ENCODE measurements at regions not wholly inside any gene's neighbourhood (a gene's known extent, or its start where the extent isn't known, plus 50 kb on each side); places are given as distances from the start of the nearest gene placed in this dataset.
"Not testable (repeated sequence)": the region's sequence is repeated elsewhere in the genome, so short reads cannot be mapped to it uniquely, and the experiment has no call there.

- Histone ChIP-seq H3K9me3 (ENCODE audit: insufficient read depth, low read length) (no peaks in the 10 kb centered on the region), H3F3A (ENCODE audit: insufficient read depth) (no peaks in the 10 kb centered on the region), H4K20me1 (ENCODE audit: low read depth, low read length) (no peaks in the 10 kb centered on the region), H3K27ac (ENCODE audit: low read depth, low read length) (no peak overlapping the region), H2AFZ (ENCODE audit: low read depth, low read length, severe bottlenecking) (no peak overlapping the region), H3K27me3 (ENCODE audit: low read length) (no peaks in the 10 kb centered on the region), H3K4me3 (ENCODE audit: insufficient read depth, low read length, poor library complexity, severe bottlenecking) (no peak overlapping the region), H3K4me2 (ENCODE audit: low read depth, low read length, poor library complexity, severe bottlenecking) (no peak overlapping the region), H3K36me3 (ENCODE audit: low read length) (no peaks in the 10 kb centered on the region), H3K79me2 (ENCODE audit: insufficient read depth, low read length) (no peaks in the 10 kb centered on the region), H3K9ac (ENCODE audit: low read length) (no peak overlapping the region), H3K9me2 (replicated peaks; ENCODE audit: insufficient read depth, low read length) (no peaks in the 10 kb centered on the region)
- TF ChIP-seq, protein P1, sequence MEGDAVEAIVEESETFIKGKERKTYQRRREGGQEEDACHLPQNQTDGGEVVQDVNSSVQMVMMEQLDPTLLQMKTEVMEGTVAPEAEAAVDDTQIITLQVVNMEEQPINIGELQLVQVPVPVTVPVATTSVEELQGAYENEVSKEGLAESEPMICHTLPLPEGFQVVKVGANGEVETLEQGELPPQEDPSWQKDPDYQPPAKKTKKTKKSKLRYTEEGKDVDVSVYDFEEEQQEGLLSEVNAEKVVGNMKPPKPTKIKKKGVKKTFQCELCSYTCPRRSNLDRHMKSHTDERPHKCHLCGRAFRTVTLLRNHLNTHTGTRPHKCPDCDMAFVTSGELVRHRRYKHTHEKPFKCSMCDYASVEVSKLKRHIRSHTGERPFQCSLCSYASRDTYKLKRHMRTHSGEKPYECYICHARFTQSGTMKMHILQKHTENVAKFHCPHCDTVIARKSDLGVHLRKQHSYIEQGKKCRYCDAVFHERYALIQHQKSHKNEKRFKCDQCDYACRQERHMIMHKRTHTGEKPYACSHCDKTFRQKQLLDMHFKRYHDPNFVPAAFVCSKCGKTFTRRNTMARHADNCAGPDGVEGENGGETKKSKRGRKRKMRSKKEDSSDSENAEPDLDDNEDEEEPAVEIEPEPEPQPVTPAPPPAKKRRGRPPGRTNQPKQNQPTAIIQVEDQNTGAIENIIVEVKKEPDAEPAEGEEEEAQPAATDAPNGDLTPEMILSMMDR (IDR thresholded peaks at IDR 0.05; ENCODE audit: insufficient read depth, low read length, poor library complexity, severe bottlenecking) = no peak
- no peak for TF ChIP-seq EZH2phosphoT487 (conservative IDR thresholded peaks at IDR 0.05; ENCODE audit: low read length)
Measured at GRCh38 chr9:7636309-7636708, 163.3 kb downstream of the DMAC1 start.

DNA sequence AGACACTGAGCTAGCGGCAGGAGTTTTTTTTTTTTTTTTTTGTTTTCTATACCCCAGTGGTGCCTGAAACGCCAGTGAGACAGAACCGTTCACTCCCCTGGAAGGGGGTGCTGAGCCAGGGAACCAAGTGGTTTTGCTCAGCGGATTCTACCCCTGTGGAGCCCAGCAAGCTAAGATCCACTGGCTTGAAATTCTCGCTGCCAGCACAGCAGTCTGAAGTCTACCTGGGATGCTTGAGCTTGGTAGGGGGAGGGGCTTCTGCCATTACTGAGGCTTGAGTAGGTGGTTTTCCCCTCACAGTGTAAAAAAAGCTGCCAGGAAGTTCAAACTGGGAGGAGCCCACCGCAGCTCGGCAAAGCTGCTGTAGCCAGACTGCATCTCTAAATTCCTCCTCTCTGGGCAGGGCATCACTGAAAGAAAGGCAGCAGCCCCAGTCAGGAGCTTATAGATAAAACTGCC is 173.0 kb downstream of the DMAC1 start:
- not testable (repeated sequence) for H3K4me3 ChIP-seq (ENCODE audit: insufficient read depth, low read length, poor library complexity, severe bottlenecking); H2AFZ ChIP-seq (ENCODE audit: low read depth, low read length, severe bottlenecking); H3K9me3 ChIP-seq (ENCODE audit: insufficient read depth, low read length); H3K79me2 ChIP-seq (ENCODE audit: insufficient read depth, low read length); H3K9ac ChIP-seq (ENCODE audit: low read length); H3K9me2 ChIP-seq (replicated peaks; ENCODE audit: insufficient read depth, low read length); H3F3A ChIP-seq (ENCODE audit: insufficient read depth); H3K27ac ChIP-seq (ENCODE audit: low read depth, low read length); H3K27me3 ChIP-seq (ENCODE audit: low read length); H3K4me2 ChIP-seq (ENCODE audit: low read depth, low read length, poor library complexity, severe bottlenecking); H3K36me3 ChIP-seq (ENCODE audit: low read length); H4K20me1 ChIP-seq (ENCODE audit: low read depth, low read length)

- H3K9ac ChIP-seq (ENCODE audit: low read length) = no peak overlapping the region
Measured at GRCh38 chr9:7622481-7622880, 177.1 kb downstream of the DMAC1 start.

DNA sequence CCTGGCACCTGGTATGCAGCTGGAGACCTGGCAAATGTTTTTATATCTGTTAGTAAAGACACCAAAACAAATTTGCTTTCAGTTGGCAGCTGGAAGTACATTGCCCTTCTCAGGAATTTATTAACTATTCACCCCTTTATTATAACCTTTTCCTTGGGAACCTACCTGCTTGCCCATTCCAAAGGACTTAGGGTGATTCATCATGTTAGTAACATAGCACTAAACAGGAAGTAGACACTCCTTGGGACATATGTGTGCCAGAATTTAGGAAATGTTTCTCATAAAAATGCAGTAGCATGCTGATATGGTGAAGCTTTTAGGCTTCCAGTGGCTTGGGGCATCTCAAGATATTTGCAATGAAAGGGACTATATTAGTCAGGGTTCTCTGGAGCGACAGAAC is 184.2 kb downstream of the DMAC1 start:
- Histone ChIP-seq H3K79me2 (ENCODE audit: insufficient read depth, low read length) (no peaks in the 10 kb centered on the region), H3K9me2 (replicated peaks; ENCODE audit: insufficient read depth, low read length) (no peaks in the 10 kb centered on the region), H3K4me2 (ENCODE audit: low read depth, low read length, poor library complexity, severe bottlenecking) (no peak overlapping the region), H3F3A (ENCODE audit: insufficient read depth) (no peaks in the 10 kb centered on the region), H2AFZ (ENCODE audit: low read depth, low read length, severe bottlenecking) (no peak overlapping the region), H3K9ac (ENCODE audit: low read length) (no peak overlapping the region), H3K27ac (ENCODE audit: low read depth, low read length) (no peak overlapping the region), H3K4me3 (ENCODE audit: insufficient read depth, low read length, poor library complexity, severe bottlenecking) (no peak overlapping the region), H3K36me3 (ENCODE audit: low read length) (no peaks in the 10 kb centered on the region), H4K20me1 (ENCODE audit: low read depth, low read length) (no peaks in the 10 kb centered on the region), H3K27me3 (ENCODE audit: low read length) (no peaks in the 10 kb centered on the region), H3K9me3 (ENCODE audit: insufficient read depth, low read length) (no peaks in the 10 kb centered on the region)
- TF ChIP-seq EZH2phosphoT487 (conservative IDR thresholded peaks at IDR 0.05; ENCODE audit: low read length) = no peak
- TF ChIP-seq, protein P1 (IDR thresholded peaks at IDR 0.05; ENCODE audit: insufficient read depth, low read length, poor library complexity, severe bottlenecking) = no peak

More at GRCh38 chr9:7622481-7622880, 177.1 kb downstream of the DMAC1 start:
- H3K4me2 ChIP-seq (ENCODE audit: low read depth, low read length, poor library complexity, severe bottlenecking) = no peak overlapping the region
- TF ChIP-seq EZH2phosphoT487 (conservative IDR thresholded peaks at IDR 0.05; ENCODE audit: low read length) = no peak
- TF ChIP-seq, protein P1 (IDR thresholded peaks at IDR 0.05; ENCODE audit: insufficient read depth, low read length, poor library complexity, severe bottlenecking) = no peak
- no peaks in the 10 kb centered on the region for H3K79me2 ChIP-seq (ENCODE audit: insufficient read depth, low read length)
- no peaks in the 10 kb centered on the region for H3K27me3 ChIP-seq (ENCODE audit: low read length)
- H3K9me2 ChIP-seq (replicated peaks; ENCODE audit: insufficient read depth, low read length) = no peaks in the 10 kb centered on the region
- no peaks in the 10 kb centered on the region for H3F3A ChIP-seq (ENCODE audit: insufficient read depth)
- H4K20me1 ChIP-seq (ENCODE audit: low read depth, low read length) = no peaks in the 10 kb centered on the region
- no peak overlapping the region for H3K4me3 ChIP-seq (ENCODE audit: insufficient read depth, low read length, poor library complexity, severe bottlenecking)
- no peaks in the 10 kb centered on the region for H3K9me3 ChIP-seq (ENCODE audit: insufficient read depth, low read length)
- no peaks in the 10 kb centered on the region for H3K36me3 ChIP-seq (ENCODE audit: low read length)
- H3K27ac ChIP-seq (ENCODE audit: low read depth, low read length) = no peak overlapping the region
- no peak overlapping the region for H2AFZ ChIP-seq (ENCODE audit: low read depth, low read length, severe bottlenecking)

Data from SU-DHL-6 (cell line).